GM12865 (cell line): ENCODE measurements at regions not wholly inside any gene's neighbourhood (a gene's known extent, or its start where the extent isn't known, plus 50 kb on each side); places are given as distances from the start of the nearest gene placed in this dataset.

Experiments used
- DNase-seq: peaks from one replicate; pipeline ENCODE4 v3.0.0; 2010; ENCODE audit warnings: low read depth
- H3K4me3 ChIP-seq: 2 replicates; pipeline ENCODE4 v1.5.1; 2011; ENCODE audit warnings: mild to moderate bottlenecking, low read depth, low read length, control low read depth
- CTCF ChIP-seq: IDR thresholded peaks from 2 replicates; pipeline ENCODE4 v1.5.1; 2011; ENCODE audit warnings: low read length, control low read depth, low read depth, inconsistent platforms; ENCODE audit not compliant: insufficient read depth; ENCODE audit errors: missing control alignments

GRCh38 chr7:120138497-120138896, 134.5 kb upstream of the KCND2 start:
- no peak overlapping the region for H3K4me3 ChIP-seq
- DNase-seq = no peak
- TF ChIP-seq CTCF = no peak

DNA sequence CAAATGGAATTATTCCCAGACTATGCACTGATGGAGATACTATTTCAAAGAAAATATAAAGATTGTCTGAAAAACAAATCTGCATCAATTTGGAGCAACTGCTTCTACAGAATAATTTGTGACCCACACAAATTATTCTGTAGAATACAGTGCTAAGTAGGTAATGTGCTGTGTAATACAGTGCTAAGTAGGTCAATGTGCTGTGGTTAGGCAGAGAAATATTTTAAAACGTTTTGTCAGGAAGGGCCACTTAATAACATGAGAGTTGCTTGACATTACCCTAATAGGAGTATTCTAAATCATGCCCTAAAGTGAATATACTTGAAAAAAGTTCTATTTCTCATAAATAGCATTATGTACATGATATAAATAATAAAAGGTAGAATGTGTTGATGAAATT, 116.5 kb upstream of the KCND2 start:
- no peak overlapping the region for H3K4me3 ChIP-seq
- DNase-seq = no peak
- no peak for TF ChIP-seq CTCF

- no peak overlapping the region for H3K4me3 ChIP-seq
- no peak for DNase-seq
- TF ChIP-seq CTCF = no peak
Measured at GRCh38 chr7:120160166-120160565, 112.8 kb upstream of the KCND2 start.

GRCh38 chr7:120163449-120163848, 109.5 kb upstream of the KCND2 start:
- no peak overlapping the region for H3K4me3 ChIP-seq
- TF ChIP-seq CTCF = no peak
- DNase-seq = peak; percentile 26

GRCh38 chr7:120165227-120165626, 107.7 kb upstream of the KCND2 start:
- no peak for TF ChIP-seq CTCF
- H3K4me3 ChIP-seq = no peak overlapping the region
- DNase-seq = no peak

DNA sequence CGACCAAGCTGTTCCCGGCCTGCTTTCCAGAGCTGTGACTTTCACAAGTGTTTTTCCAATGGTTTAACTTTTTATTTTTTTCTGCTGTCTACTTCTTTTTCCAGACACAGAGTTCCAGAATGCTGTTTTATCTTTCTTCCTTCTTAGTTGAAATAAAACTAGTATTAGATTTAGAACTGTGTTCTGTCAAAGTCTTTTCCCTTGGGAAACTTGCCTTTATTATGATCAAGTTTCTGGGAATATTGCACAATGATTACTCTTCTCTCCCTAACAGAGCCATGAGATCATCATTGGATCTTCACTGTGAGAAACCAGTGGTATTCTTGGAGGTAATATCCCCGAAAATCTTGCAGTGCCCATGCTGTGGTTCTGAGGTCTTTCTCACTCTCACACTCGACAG, 104.9 kb upstream of the KCND2 start:
- no peak for TF ChIP-seq CTCF
- DNase-seq = no peak
- no peak overlapping the region for H3K4me3 ChIP-seq

- TF ChIP-seq CTCF = no peak
- no peak for DNase-seq
- H3K4me3 ChIP-seq = no peak overlapping the region
Measured at GRCh38 chr7:120169996-120170783, 102.8 kb upstream of the KCND2 start.
